IPS-15b (cell line): ENCODE measurements at regions not wholly inside any gene's neighbourhood (a gene's known extent, or its start where the extent isn't known, plus 50 kb on each side); places are given as distances from the start of the nearest gene placed in this dataset.
"Not testable (repeated sequence)": the region's sequence is repeated elsewhere in the genome, so short reads cannot be mapped to it uniquely, and the experiment has no call there.

ENCODE experiments used
- H3K27me3 ChIP-seq: one replicate; pipeline ENCODE4 v1.6.1; 2013; ENCODE audit warnings: low read length; ENCODE audit not compliant: control insufficient read depth, insufficient read depth
- H3K36me3 ChIP-seq: one replicate; pipeline ENCODE4 v1.6.1; 2013; ENCODE audit warnings: low read length; ENCODE audit not compliant: control insufficient read depth, insufficient read depth
- H3K4me1 ChIP-seq: one replicate; pipeline ENCODE4 v1.6.1; 2013; ENCODE audit warnings: mild to moderate bottlenecking, low read length; ENCODE audit not compliant: control insufficient read depth, insufficient read depth
- H3K4me3 ChIP-seq: one replicate; pipeline ENCODE4 v1.5.1; 2013; ENCODE audit warnings: low read depth, low read length
- H3K9ac ChIP-seq: one replicate; pipeline ENCODE4 v1.6.1; 2013; ENCODE audit warnings: low read depth, mild to moderate bottlenecking, low read length
- H3K9me3 ChIP-seq: one replicate; pipeline ENCODE4 v1.6.1; 2013; ENCODE audit warnings: mild to moderate bottlenecking, low read length; ENCODE audit not compliant: control insufficient read depth, insufficient read depth

DNA sequence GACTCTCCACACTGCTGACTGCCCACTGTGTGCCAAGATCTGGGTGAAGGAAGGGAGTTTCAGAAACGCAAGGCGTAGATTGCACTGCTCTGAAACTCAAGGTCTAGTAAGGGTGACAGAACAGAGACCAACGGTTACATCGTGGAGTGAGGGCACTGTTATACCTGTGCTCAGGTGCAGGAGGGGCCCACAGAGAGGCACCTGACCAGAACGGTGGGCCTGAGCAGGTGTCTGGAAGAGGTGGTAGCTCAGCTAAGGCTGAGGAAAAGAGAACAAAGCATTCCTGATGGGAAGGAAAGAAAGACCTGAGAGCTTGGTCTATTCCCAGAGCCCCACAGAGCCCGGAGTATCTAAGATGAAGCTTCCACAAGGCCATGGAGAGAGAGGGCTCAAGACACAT is 267.2 kb downstream of the MED10 start:
- Histone ChIP-seq H3K9ac (no peak overlapping the region), H3K27me3 (no peaks in the 10 kb centered on the region), H3K4me3 (no peak overlapping the region), H3K4me1 (no peaks in the 10 kb centered on the region), H3K36me3 (no peaks in the 10 kb centered on the region), H3K9me3 (no peaks in the 10 kb centered on the region)

DNA sequence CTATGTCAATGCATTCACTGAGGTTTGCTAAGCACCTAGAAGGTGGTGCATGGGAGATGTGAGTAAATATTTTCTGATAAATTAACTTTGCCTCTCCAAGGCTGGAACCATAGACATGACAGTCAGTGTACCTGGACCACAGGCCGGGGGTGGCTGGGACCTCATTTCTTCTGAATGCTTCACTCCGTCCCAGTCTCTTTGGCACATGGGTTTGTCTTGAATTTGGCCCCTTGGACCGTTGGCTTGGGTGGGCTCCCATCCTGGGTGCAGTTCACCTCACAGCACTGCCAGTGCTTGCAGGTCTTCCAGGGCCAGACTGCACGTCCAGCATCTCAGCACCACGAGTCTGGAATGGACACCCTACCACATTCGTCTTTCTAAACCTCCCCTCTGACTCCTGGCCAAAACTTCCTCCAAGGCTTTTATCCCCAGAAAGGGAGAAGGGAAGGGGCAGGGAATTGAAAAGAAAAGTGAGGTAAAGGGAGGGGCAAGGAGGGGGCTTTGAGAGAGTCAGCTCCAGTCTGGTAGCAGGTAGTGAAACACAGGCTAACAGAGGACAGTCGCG is 267.8 kb downstream of the MED10 start:
- Histone ChIP-seq H3K9ac (no peak overlapping the region), H3K4me1 (no peaks in the 10 kb centered on the region), H3K9me3 (no peaks in the 10 kb centered on the region), H3K4me3 (no peak overlapping the region), H3K36me3 (no peaks in the 10 kb centered on the region), H3K27me3 (no peaks in the 10 kb centered on the region)

DNA sequence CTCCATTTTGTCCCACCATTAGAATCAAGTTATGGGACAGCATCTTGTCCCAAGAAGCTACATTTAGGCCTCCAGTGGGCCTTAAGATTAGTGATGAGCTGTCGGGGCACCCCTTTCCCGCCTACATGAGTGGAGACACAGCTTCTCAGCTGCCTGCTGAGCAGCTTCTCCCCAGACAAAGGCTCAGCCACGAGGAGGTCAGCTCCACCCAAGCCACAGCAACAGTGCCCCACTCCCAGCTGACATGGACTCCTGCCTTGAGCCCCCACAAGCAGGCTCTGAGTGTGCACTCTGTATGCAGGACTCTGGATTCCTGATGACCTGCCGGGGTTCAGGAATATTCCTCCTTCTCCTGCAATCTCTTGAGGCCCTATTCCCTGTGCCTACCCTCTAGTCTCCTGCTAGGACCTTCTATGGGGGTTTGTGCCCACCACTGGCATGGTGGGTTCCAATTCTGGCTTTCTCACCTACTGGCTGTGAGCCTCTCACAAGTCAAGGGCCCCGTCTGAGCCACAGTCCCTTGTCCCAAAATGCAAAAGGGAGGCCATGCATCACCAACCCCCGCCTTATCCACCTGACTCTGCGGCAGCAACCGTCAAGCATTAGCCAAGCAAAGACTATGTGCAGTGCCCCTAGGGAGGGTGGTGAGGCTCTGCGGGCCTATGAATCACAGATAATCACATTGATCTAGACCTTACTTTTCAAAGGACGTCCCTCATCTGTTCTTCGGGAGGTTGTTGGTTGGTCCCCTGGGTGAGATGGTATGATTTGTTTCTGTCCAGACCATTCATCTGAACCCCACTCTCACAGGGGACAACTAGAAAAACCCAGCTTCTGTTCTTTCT is 269.1 kb downstream of the MED10 start:
- no peaks in the 10 kb centered on the region for H3K36me3 ChIP-seq
- no peak overlapping the region for H3K9ac ChIP-seq
- no peaks in the 10 kb centered on the region for H3K4me1 ChIP-seq
- no peaks in the 10 kb centered on the region for H3K9me3 ChIP-seq
- no peaks in the 10 kb centered on the region for H3K27me3 ChIP-seq
- no peak overlapping the region for H3K4me3 ChIP-seq

DNA sequence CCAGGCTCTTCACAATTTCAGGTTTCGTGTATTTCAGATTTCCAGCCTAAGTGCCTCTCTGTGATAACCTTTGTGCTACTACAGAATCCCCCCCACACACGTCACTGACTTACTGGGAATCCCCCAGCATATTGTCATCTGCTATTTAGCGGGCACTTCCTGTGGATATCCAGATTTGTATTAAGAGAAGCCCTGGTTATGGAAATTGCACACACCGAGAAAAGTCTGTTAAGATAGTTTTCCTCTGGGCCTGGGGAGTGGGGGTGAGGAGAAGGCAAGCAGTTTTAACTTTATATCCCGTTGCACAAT is 269.9 kb downstream of the MED10 start:
- Histone ChIP-seq H3K9me3 (no peaks in the 10 kb centered on the region), H3K4me3 (no peak overlapping the region), H3K36me3 (no peaks in the 10 kb centered on the region), H3K9ac (no peak overlapping the region), H3K27me3 (no peaks in the 10 kb centered on the region), H3K4me1 (no peaks in the 10 kb centered on the region)

DNA sequence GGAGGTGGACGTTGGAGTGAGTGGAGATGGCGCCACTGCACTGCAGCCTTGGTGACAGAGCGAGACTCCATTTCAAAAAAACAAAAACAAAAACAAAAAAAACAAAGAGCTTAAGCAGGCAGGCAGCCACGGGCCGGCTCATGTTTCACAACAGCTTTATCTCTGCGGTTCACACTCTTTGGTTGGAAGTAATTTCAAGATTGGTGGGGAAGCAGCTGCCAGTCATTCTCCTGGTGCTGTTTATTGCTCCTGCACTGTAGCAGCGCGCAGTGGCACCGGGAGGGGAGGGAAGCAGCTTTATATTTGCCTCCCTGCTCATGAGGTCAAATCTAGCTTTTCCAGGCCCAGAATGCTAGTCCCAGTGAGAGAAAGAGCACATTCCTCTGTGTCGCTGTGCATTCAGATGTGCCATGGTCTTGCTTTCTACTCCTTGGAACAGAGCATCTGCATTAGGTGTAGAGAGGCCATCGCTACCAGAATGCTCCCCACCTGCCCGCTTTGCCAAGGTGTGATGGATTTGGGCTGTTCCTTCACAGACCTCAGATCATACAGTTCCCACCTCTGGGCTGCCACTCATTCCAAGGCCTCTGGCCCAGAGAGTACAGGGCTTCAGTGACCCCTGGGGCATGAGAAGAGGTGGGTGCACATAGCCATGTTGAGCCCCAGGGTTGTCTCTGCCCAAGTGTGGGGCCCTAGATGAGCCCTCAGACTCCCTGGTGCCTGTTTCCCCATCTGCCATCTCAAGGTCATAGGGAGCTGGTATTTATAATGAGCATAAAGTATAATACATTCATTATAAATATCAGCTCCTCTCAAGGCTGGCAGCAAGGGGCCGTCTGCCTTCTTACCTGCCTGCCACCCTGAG is 270.4 kb downstream of the MED10 start:
- no peak overlapping the region for H3K4me3 ChIP-seq
- no peaks in the 10 kb centered on the region for H3K36me3 ChIP-seq
- no peaks in the 10 kb centered on the region for H3K4me1 ChIP-seq
- no peak overlapping the region for H3K9ac ChIP-seq
- H3K27me3 ChIP-seq = no peaks in the 10 kb centered on the region
- no peaks in the 10 kb centered on the region for H3K9me3 ChIP-seq

DNA sequence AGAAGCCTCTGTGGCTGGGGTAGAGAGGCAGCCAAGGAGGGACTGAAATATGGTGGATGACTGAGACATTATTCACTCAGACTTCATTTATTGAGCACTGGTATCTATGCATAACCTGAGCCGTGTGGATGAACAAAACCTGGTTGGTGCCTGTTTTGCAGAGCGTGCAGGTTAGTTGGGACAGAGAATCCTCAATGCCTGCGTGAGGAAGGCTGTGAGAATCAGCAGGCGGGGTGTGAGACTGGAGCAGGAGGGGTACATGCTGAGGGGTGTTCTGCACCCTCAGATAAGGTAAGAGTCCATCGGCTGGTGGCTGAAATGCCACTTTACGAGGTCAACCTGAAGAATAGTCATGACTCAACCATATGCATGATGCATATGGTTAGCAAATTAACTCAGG is 271.6 kb downstream of the MED10 start:
- H3K27me3 ChIP-seq = no peaks in the 10 kb centered on the region
- no peaks in the 10 kb centered on the region for H3K9me3 ChIP-seq
- H3K9ac ChIP-seq = no peak overlapping the region
- no peak overlapping the region for H3K4me3 ChIP-seq
- no peaks in the 10 kb centered on the region for H3K4me1 ChIP-seq
- H3K36me3 ChIP-seq = no peaks in the 10 kb centered on the region

DNA sequence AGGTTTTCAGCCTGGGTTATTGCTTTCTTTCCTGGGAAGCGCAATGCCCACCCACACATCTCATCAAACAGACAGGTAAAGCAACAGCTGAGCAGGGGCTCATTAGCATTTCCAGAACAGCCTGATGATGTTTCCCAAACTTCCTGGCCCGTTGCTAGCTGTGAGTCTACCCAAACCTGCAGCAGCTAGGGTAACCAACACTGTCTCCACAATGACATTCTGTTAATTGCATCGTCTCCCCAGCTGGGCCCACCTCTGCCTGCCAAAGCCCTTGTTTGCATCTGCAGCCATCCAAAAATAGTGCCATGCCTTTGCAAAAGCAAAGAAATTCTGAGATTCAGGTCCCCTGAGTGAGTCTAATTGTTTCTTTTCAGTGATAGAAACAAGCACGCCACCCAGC is 273.0 kb downstream of the MED10 start:
- H3K4me3 ChIP-seq = no peak overlapping the region

DNA sequence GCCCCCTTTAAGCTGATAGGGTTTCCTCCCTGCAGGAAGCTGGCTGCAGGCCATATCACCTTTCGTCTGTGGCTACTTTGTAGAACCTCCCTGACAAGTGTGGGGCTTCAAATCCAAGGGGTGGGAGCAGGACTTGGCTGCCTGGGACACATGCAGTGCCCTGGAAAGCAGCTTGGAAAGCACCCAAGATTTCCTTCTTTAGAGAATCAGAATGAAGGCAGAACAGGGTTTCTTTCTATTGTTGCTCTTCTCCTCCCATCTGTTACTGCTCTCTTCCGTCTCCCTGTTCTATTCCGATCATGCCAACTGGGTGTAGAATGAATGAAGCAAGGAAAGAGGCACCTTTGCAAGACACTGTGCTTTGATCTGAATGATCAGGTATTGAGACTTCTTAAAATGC is 282.2 kb downstream of the MED10 start:
- H3K9ac ChIP-seq = no peak overlapping the region
- no peak overlapping the region for H3K4me3 ChIP-seq
- H3K9me3 ChIP-seq = no peaks in the 10 kb centered on the region
- H3K27me3 ChIP-seq = no peaks in the 10 kb centered on the region
- H3K36me3 ChIP-seq = no peaks in the 10 kb centered on the region
- H3K4me1 ChIP-seq = no peaks in the 10 kb centered on the region

More for the DNA sequence above, 273.0 kb downstream of the MED10 start:
- Histone ChIP-seq H3K9ac (no peak overlapping the region), H3K4me1 (no peaks in the 10 kb centered on the region), H3K9me3 (no peaks in the 10 kb centered on the region), H3K36me3 (no peaks in the 10 kb centered on the region), H3K27me3 (no peaks in the 10 kb centered on the region)

DNA sequence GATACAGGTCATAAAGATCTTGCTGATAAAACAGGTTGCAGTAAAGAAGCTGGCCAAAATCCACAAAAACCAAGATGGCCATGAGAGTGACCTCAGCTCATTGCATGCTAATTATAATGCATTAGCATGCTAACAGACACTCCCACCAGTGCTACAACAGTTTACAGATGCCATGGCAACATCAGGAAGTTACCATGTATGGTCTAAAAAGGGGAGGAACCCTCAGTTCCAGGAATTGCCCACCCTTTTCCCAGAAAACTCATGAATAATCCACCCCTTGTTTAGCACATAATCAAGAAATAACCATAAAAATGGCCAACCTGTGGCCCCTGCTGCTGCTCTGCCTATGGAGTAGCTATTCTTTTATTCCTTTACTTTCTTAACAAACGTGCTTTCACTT is 284.2 kb downstream of the MED10 start:
- H3K4me1 ChIP-seq, H3K36me3 ChIP-seq, H3K4me3 ChIP-seq, H3K27me3 ChIP-seq, H3K9ac ChIP-seq, H3K9me3 ChIP-seq: not testable (repeated sequence)

DNA sequence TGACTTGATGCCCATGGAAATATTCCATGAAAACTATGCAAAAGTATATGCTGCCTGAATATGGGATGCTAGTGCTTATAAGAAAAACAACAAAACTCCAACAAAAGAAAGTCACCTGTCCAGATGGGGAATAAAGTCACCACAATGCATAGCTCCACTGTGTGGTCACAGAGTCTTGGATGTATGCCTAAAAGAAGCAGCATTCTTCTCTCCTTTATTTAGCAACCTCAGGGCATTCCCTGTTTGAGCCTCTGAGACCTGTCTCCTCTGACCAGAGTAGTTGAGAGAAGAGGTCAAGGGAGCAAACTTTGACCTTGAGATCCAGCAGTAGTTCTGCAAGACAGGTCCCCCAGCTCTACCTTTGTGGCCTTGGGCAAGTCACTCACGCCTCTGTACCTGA is 287.5 kb downstream of the MED10 start:
- Histone ChIP-seq H3K36me3 (no peaks in the 10 kb centered on the region), H3K4me3 (no peak overlapping the region), H3K9ac (no peak overlapping the region), H3K9me3 (no peaks in the 10 kb centered on the region), H3K27me3 (no peaks in the 10 kb centered on the region), H3K4me1 (no peaks in the 10 kb centered on the region)

DNA sequence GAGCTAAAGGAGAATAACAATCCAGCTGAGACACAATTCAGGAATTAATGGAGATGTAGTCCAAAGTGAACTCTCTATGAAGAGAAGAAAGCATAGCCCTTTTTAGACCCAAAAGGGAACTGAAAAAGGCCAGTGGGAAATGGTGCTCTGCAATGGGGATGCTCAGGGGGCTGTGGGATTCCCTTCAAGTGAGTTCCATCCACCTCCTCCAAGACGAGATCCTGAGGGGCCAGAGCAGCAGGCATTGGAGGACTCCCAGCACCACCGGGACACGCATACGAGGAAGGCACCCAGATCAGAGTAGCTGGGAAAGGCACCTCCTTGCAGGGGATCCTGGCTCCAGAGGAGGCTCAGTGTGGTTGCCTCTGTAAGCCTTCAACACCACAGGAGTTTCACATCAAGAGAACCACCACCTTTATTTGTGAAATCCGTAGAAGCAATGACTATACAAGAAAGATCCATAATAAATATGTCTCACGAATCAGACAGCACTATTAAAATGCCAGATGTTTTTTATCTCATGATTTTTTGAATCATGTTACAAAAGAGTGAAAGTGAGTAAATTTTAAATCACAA is 288.2 kb downstream of the MED10 start:
- Histone ChIP-seq H3K27me3 (no peaks in the 10 kb centered on the region), H3K36me3 (no peaks in the 10 kb centered on the region), H3K4me3 (no peak overlapping the region), H3K9me3 (no peaks in the 10 kb centered on the region), H3K4me1 (no peaks in the 10 kb centered on the region), H3K9ac (no peak overlapping the region)
